Suprapubic skin (tissue), 4 donors: ENCODE measurements at regions not wholly inside any gene's neighbourhood (a gene's known extent, or its start where the extent isn't known, plus 50 kb on each side); places are given as distances from the start of the nearest gene placed in this dataset.

ENCODE experiments used
- CTCF ChIP-seq, 2 donors: fragments of 200-600 bp in 1 of 2; fragments of 450-650 bp in 1 of 2; sonication (generic) in 1 of 2; IDR thresholded peaks; one replicate each; pipeline ENCODE4 v1.5.1; 2016 to 2019; ENCODE audit warnings: antibody characterized with exemption in 2 of 2, mild to moderate bottlenecking in 1 of 2, moderate library complexity in 1 of 2
- POLR2A ChIP-seq, 2 donors: fragments of 450-650 bp; IDR thresholded peaks; one replicate each; pipeline ENCODE4 v1.6.1; 2017; ENCODE audit warnings: antibody characterized with exemption in 2 of 2, mild to moderate bottlenecking in 2 of 2, moderate library complexity in 2 of 2
- POLR2AphosphoS5 ChIP-seq, 3 donors: sonication (generic); formaldehyde crosslinking; IDR thresholded peaks; one replicate each; pipeline ENCODE4 v1.6.1; 2017; ENCODE audit warnings: antibody characterized with exemption in 3 of 3

GRCh38 chr15:91593653-91594052 is 259.9 kb upstream of the SLCO3A1 start:
- TF ChIP-seq CTCF (IDR thresholded peaks at IDR 0.05): no peak
- TF ChIP-seq POLR2A (IDR thresholded peaks at IDR 0.05): no peak
- no peak for TF ChIP-seq POLR2AphosphoS5 (IDR thresholded peaks at IDR 0.05)
